ENCODE measurements at regions not wholly inside any gene's neighbourhood (a gene's known extent, or its start where the extent isn't known, plus 50 kb on each side); places are given as distances from the start of the nearest gene placed in this dataset.

- TF ChIP-seq, protein P1, sequence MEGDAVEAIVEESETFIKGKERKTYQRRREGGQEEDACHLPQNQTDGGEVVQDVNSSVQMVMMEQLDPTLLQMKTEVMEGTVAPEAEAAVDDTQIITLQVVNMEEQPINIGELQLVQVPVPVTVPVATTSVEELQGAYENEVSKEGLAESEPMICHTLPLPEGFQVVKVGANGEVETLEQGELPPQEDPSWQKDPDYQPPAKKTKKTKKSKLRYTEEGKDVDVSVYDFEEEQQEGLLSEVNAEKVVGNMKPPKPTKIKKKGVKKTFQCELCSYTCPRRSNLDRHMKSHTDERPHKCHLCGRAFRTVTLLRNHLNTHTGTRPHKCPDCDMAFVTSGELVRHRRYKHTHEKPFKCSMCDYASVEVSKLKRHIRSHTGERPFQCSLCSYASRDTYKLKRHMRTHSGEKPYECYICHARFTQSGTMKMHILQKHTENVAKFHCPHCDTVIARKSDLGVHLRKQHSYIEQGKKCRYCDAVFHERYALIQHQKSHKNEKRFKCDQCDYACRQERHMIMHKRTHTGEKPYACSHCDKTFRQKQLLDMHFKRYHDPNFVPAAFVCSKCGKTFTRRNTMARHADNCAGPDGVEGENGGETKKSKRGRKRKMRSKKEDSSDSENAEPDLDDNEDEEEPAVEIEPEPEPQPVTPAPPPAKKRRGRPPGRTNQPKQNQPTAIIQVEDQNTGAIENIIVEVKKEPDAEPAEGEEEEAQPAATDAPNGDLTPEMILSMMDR (IDR thresholded peaks at IDR 0.05) = no peak
- TF ChIP-seq POLR2A (IDR thresholded peaks at IDR 0.05; ENCODE audit: low read length) = no peak
- TF ChIP-seq, protein P2, sequence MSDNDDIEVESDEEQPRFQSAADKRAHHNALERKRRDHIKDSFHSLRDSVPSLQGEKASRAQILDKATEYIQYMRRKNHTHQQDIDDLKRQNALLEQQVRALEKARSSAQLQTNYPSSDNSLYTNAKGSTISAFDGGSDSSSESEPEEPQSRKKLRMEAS (IDR thresholded peaks at IDR 0.05) = no peak
- TF ChIP-seq RAD21 (conservative IDR thresholded peaks at IDR 0.05 in 1 of 2, IDR thresholded peaks at IDR 0.05 in 1 of 2) = no peak
- no peak for TF ChIP-seq ELK1 (IDR thresholded peaks at IDR 0.05; ENCODE audit: low read depth, low read length)
- no peak for TF ChIP-seq SREBF2 (IDR thresholded peaks at IDR 0.05)
- no peak for TF ChIP-seq BHLHE40 (IDR thresholded peaks at IDR 0.05; ENCODE audit: low read depth, low read length)
- TF ChIP-seq HEYL (CRISPR knock-in tag; IDR thresholded peaks at IDR 0.05) = no peak
- TF ChIP-seq RFX5 (IDR thresholded peaks at IDR 0.05) = no peak
- TF ChIP-seq, protein P3, sequence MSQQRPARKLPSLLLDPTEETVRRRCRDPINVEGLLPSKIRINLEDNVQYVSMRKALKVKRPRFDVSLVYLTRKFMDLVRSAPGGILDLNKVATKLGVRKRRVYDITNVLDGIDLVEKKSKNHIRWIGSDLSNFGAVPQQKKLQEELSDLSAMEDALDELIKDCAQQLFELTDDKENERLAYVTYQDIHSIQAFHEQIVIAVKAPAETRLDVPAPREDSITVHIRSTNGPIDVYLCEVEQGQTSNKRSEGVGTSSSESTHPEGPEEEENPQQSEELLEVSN (IDR thresholded peaks at IDR 0.05; ENCODE audit: borderline replicate concordance, low read depth) = no peak
- no peak for TF ChIP-seq JUN (IDR thresholded peaks at IDR 0.05)
- no peak for TF ChIP-seq PHF8 (IDR thresholded peaks at IDR 0.05; ENCODE audit: borderline replicate concordance, low read depth)
Measured at GRCh38 chr5:39542511-39543285, 117.9 kb upstream of the DAB2 start.
